ENCODE measurements at regions not wholly inside any gene's neighbourhood (a gene's known extent, or its start where the extent isn't known, plus 50 kb on each side); places are given as distances from the start of the nearest gene placed in this dataset.

DNA sequence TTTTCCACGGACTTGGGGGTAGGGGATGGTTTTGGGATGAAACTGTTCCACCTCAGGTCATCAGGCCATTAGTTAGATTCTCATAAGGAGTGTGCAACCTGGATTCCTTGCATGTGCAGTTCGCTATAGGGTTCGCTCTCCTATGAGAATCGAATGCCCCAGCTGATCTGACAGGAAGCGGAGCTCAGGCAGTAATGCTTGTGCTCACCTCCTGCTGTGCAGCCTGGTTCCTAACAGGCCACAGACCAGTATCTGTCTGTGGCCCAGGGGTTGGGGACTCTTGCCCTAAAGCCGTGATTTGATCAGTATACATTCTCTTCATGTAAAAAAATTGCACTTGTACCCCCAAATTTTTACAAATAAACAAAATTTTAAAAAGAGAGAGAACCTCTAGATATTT, 219.4 kb upstream of the CPNE8 start:
- DNase-seq, result no peak

DNA sequence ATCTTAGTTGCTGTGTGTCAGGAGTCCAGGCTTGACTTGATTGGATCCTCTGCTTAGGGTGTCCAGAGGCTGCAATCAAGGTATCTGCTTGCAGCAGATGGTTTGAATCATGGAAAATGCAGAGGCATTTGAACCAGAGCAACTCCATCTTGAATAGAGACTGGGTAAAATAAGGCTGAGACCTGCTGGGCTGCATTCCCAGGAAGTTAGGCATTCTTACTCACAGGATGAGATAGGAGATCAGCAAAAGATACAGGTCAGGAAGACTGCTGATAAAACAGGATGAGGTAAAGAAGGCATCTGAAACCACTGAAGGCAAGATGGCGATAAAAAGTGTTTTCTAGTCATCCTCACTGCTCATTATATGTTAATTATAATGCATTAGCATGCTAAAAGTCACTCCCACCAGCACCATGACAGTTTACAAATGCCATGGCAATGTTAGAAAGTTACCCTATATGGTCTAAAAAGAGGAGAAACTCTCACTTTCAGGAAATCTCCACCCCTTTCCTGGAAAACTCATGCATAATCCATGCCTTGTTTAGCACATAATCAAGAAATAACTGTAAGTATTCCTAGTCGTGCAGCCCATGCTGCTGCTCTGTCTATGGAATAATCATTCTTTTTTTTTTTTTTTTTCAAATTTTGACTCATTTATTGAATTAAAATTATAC, 218.3 kb upstream of the CPNE8 start:
- no peak for DNase-seq

DNA sequence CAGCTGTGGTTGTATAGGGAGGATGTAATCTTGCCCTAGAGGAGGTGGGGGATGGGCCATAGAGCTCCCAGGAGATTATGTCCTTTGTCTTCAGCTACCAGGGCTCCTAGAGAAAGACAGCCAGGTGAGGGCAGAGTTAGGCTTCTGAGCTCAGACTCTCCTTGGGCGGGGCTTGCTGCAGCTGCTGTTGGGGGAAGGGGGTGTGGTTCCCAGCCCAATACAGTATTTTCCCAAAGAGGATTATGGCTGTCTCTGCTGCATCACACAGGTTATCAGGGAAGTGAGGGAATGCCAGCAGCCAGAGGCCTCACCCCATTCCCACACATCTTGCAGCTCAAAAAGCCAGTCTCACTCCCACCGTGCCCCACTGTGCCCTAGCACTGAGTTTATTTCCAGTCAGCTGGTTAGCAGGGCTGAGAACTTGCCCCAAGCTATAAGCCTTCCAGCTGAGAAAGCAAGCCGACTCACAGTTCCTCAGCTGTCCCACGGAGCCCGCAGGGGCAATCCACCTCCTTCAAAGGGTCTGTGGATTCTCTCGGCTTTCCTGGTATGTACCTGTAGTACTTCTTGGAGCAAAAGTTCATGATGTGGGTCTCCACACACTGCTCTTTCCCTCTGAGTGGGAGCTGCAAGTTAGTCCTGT, 217.3 kb upstream of the CPNE8 start:
- no peak for DNase-seq

DNA sequence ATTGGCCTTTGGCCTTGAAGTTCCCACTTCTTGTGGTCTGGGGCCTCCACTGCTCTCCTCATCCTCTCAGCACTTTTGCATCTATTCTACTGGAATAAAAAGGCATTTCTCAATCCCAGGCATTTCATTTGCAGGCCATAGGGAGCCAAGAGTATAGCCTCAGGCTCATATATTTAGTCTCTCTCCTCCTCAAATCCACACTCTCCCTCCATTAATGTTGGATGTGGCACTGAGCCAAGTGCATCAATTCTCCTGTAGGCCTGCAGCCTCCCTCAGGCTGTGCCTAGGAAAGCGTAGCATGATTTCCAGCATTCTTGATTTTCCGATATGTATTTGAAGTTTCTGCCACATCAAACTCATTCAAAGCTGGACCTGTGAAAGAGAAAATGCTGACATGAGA, 211.5 kb upstream of the CPNE8 start:
- DNase-seq, result no peak

DNA sequence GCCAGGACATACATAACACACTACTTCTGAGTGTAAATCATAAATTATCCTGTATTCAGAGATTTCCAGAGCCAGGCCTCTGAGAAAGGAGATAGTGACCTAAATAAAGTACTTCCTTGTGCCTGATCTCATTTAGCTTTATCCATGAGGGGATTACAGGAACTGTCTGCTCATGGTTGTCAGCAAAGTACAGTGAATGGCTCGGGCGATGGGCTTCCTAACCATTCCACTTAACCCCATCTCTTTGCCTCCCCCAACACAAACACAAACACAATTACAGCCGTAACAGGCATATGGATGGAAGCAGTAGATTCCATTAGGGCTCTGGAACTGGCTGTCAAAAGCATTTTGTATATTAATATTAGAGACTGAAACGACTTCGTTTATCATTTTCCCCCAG, 206.7 kb upstream of the CPNE8 start:
- no peak for DNase-seq

DNA sequence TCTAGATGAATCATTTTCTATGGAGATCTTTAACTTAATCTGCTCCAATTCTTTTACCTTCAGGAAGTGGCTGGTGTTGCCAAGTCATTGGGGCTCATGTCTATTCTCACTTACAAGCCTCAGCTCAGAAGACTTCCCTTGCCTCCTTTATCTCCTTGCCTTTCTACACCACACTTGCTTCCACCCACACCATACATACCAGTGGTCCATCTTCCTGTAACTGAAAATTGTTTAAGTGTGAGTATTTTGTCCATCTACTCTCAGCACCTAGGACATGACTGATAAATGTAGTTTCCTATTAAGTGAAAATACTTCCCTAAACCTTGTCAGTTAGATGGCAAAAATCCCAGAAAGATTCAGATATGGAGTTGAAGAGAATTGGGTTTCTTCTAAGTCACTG, 199.7 kb upstream of the CPNE8 start:
- DNase-seq, result no peak

DNA sequence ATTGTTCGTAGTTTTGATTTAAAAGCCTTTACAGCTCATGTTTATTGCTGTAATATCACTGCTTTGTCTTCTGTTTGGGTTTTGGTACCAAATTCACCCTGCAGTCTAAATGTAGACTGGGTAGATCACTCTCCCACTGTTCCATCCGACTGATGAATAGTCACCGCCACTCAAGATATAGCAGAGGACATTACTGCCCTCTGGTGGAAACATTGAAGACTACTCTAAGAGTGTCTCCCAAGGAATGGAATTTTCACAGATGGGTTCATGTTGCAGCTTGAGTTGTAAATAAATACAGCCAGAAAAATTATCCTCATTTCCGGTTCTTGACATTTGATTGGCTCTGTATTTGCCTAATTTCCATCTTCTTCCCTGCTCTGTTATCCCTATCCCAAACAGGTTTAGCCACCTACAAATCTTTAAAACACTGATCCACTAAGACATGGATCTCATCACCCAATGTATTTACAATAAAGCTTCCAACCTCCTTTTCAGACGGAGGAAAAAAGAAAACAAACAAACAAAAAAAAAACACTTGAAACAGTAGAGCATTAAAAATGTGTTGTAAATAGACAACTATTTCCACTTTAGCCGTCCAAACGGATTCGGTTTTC, 198.3 kb upstream of the CPNE8 start:
- DNase-seq, result peak; percentile 30

DNA sequence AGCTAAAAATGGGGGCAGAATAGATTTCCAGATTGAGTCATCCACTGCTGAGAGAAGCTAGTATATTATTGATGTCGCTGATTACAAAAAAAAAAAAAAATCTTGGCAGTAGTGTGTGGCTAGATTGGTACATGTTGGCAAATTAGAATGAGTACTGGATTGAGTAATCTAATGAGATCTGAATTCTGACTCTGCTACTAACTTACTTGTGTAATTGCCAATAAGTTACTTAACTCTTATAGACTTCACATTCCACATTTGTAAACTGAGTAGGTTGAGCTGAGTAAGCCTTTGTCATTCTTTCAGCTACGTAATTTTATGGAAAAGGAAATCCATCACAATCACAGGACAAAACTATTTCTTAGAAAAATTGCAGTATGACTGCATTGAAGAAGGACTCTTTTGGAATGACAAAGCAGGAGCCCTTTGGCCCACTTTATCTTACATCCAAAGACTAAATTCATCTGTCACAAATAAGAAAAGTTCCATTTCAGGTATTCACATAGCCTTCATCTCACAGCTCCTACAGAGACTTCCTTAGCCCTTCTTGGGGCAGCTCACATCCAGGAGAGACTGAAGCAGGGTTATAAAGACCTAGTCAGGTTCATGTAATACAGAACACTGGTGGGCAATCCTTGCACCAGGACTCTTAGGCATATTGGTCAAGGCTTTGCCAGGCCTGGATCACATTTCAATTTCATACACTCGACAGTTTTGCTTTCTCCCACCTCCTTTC, 197.3 kb upstream of the CPNE8 start:
- no peak for DNase-seq

DNA sequence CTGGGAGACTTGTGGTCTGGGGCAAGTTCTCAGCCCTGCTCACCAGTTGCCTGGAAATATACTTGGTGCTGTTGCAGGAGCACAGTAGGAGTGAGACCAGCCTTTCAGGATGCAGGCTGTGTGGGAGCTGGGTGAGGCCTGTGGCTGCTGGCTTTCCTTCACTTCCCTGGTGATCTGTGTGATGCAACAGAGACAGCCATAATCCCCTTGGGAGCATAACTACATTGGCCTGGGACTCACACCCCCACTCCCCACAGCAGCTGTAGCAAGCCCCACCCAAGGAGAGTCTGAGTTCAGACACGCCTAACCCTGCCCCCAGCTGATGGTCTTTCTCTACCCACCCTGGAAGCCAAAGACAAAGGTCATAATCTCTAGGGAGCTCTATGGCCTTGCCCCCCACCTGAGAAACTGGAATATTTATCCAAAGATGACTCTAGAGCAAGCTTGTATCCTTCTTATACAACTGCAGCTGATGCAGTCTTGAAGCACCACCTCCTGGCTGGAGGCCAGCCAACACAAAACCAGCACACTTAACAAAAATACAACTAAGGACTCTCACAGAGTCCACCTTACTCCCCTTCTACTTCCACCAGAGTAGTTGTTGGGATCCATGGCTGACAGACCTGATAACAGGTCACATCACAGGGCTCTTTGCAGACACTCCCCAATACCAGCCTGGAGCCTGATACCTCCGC, 190.4 kb upstream of the CPNE8 start:
- DNase-seq, result no peak

DNA sequence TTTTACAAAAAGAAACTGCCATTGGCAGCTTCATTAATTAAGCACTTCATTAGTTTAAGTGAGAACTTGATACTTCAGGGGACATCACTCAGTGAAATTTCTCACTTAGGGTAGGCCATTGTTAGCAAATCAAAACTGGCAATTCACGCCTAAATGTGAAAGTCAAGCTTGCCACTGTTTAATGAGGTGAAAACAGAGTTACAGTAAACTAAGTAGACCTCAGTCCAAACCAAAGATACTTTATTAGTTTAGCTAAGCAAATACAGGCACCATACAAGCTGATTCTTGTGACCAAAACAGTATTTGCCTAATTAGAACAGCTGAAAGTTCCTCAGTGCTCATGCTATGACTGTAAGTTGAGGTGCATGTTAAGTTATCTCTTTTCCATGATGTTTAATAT, 176.5 kb upstream of the CPNE8 start:
- DNase-seq, result no peak

DNA sequence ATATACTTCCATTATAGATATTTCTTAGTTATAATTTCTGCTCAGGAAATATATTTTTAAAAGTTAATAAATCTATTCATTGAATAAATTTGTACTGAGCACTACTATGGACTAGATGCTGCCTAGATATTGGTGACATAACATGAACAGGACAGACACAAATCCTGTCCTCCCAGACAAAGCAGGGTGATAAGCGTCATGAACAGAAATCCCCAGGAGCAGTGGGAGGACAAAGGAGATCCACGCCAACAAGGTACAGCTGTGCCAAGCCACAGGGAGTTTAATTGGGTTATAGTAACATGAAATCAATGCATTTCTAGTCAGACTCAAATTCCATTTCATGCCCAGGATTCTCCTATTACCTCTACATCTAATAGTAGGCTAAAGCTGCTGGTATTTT, 171.8 kb upstream of the CPNE8 start:
- DNase-seq, result no peak

DNA sequence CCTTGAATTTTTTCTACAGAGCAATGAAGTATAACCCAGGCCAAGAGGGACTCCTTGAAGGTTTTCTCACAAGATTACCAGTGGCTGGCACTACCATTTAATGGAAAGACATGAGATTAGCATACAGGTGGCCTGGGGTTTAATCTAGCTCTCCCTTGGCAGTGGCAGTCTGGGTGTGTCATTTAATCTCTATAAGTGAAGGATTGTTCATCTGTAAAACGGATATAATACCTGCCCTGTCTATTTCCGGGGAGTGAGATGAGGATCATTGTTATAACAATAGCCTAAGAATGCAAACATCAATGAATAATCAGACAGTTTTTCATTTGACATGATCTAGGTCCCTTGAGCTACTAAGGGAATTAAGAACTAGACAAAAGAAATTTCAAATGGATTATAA, 168.7 kb upstream of the CPNE8 start:
- DNase-seq, result no peak

DNA sequence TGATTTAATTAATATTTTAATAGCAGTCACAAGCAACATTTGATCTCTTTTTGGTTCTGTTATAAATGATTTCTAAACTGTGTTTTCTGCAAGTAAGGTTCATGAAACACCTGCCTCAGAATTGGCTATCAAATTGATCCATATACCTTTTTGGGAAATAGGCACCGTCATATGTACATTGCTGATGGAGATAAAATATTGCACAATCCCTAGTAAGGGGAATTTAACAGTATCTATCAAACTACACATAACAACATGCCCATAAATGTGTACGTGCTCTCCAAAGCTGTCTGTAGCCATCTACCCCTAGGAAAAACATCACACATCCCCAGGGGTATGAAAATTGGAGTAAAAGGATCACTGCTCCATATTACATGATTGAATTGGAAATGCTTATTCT, 167.3 kb upstream of the CPNE8 start:
- DNase-seq, result no peak

DNA sequence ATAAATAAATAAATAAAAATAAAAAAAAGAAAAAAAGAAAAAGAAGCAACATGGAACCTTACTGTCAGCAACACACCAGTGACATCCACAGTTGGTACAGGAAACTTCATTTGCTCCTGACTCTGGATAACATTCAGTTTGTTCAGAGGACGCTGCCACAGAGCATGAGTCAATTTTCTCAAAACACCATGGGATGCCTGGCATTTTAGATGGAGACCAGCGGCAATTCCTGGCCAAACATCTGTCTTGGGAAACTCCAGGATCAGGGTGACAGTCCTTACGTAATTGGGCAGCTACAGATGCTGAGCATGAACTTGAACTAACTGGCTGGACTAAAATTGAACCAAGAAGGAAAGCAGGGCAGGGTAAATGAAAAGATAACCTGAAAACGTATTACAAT, 166.2 kb upstream of the CPNE8 start:
- no peak for DNase-seq

DNA sequence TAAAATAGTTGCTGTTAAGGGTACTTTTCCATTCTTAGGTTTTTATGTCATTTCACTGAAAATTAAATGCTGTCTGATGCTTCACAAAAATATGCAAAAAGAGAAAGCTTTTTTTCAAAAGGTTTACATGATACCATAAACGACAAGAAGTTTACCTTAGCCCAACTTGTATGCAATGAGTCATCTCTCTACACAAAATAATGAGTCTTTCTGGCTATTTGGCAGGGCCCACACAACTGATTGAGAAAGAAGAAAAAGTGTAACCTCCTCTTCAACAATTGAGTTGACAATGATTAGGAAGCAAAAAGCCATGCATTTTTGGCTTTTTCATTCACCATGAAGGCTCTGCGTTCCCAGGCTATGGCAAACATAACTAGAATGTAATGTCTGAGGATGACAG, 165.4 kb upstream of the CPNE8 start:
- no peak for DNase-seq

DNA sequence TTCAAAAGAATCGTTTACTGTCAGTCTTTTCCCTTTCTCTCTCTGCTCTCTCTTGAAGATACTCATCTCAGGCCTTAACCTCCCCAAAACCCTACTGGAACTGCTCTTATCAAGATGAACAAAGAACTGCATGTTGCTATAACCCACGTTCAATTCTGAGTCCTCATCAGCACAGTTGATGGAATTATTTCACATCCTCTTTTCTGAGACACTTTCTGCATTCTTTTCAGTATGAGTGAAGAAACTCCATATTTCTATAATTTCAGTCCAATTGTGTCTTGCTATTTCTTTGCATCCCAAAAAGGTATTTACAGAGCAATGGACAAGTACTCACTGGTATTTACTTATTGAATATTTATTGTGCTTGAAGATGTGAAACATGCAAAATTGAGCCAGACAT, 160.1 kb upstream of the CPNE8 start:
- DNase-seq, result no peak

DNA sequence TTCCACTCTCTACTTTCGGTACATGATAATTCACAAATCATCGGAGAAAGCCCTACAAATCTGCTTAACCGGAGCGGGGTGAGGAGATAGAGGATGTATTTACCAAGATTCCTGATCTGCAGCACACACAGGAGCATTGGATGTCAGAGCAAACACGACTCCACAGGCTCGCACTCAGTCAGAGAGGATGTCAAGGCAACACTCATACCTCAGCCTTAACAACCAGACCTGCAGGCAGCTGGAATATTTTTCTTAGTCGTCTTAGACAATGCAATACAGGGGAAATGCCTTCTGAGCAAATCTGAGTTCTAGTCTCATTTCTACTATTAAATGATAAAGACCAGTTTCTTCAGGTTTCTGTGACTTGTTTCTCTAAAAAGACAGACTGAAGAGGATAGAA, 159.3 kb upstream of the CPNE8 start:
- no peak for DNase-seq

DNA sequence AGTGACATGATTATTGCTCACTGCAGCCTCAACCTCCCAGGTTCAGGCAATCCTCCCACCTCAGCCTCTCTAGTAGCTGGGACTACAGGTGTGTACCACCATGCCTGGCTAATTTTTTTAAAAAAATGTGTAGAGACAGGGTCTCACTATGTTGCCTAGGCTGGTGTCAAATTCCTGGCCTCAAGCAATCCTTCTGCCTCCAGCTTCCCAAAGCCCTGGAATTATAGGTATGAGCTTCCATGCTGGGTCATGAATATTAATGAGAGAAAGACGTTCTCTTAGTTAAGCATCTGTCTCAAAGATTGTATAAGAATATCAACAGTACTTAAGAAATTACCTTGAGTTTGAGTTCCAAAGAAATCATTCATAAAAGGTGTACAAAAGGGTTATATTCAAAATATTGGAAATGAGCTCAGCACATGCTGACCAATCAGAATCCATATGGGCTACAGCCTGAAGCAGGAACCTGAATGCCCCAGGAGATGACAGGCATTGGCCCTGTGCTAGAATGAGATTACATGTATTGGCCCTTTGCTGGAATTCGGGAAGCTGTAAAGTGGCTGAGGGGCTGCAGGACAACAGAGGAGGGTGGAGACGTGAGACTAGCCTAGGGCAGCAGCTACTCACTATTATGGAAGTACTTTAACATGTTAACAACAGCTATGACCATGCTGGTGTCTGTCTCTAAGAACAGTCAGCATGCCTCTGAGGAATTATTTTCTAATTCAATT, 157.0 kb upstream of the CPNE8 start:
- DNase-seq, result no peak

DNA sequence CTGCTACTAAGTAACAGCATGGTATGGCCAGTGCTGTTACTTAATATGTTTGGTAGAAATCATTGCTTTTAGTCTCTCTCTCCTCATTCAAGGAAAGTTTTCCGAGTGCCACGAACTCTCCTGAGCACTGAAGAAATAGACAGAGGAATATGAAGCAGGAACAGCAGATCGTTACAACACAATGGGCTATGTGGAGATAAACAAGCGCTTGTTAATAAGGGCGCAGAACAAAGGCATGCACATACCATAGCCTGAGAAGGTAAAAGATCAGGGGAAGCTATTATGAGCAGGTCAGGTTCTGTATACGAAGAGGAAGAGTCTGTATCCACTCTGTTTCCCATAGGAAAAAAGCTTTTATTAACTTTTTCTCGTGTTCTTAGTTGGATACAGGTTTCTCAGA, 156.2 kb upstream of the CPNE8 start:
- DNase-seq, result no peak

DNA sequence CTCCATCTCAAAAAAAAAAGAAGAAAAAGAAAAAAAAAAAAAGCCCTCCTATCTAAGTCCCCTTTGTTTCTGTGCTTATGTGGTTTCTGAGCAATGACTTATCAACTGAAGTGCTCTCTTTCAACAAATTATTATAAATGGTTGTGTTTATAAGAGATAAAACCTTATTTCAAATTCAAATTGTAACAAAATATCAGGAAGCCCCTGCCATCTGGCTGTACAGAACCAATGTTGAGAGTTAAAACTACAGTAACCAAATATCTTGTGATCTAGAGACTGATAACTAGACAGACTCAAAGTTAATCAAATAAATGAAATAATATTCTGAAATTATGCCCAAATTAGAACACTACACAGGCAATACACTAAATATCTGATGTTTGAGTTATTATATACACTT, 143.0 kb upstream of the CPNE8 start:
- no peak for DNase-seq

DNA sequence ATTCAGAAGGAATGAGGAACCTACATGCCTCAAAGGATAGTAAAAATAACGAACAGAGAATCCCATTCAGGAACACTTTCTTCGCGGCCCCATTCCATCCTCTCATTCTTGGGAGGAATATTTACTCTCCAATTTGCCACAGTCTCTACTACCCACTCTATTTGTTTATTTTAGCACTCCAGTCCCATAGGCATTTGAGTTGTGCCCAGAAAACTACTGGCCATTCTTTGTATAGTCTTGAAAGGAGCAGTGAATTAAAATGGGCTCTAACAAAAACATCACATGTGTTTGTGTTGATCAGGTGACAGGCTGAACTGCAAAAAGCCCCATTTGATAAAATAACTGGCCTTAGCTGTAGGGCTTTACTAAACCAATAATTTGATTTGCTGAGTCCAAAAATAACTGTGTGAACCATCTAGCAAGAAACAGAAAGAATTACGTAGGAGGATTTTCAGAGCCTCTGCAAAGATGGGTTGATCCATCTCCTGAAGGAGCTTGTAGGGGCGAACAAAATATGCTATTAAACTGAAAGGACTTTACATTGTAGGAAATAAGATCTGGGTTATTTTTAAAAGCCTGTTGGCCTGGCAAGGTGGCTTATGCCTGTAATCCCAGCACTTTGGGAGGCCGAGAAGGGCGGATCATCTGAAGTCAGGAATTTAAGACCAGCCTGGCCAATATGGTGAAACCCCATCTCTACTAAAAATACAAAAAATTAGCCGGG, 142.3 kb upstream of the CPNE8 start:
- DNase-seq, result no peak

DNA sequence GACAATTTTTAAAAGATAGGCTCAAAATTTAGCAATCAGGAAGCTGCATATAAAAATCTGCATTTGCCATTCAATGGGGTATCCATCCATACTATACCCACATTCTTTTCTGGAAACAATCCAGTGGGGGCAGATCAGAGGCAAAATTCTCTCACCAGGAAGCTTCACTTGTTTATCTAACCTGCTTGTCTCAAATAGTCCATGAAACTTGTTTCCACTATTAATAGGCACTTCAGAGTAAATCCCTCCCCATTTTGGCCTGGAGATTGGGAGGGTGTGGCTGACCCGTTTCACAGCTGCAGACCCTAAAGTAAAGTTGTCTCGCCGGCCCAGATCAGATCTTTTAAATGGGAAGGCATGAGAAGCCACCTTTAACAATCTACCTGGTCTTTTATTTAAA, 139.4 kb upstream of the CPNE8 start:
- DNase-seq, result no peak
